NCI-H2081 (cell line): ENCODE measurements at regions not wholly inside any gene's neighbourhood (a gene's known extent, or its start where the extent isn't known, plus 50 kb on each side); places are given as distances from the start of the nearest gene placed in this dataset.
"Not testable (repeated sequence)": the region's sequence is repeated elsewhere in the genome, so short reads cannot be mapped to it uniquely, and the experiment has no call there.

Experiments
- DNase-seq, 2 experiments: peaks; one replicate each; lab custom pipeline; 2025; lab: John Stamatoyannopoulos, UW

DNA sequence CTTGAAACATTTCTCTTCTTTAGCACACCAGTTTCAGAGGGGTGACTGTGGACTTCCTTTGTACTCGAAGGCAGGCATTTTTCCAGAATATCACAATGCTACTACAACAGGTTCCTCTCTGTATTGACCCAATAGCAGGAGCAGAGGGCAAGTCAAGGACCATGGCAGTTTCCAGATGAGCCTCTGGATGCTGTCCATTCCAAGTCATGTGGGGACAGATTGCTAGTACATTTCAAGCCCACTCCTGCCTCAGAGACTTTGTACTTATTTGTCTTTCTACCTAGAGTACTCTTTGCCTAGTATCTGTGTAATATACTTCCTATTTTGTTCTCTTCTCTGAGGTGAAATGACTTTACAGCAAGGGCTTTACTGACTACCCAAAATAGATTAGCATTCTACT is 373.9 kb downstream of the PIK3C3 start:
- DNase-seq, result no peak

DNA sequence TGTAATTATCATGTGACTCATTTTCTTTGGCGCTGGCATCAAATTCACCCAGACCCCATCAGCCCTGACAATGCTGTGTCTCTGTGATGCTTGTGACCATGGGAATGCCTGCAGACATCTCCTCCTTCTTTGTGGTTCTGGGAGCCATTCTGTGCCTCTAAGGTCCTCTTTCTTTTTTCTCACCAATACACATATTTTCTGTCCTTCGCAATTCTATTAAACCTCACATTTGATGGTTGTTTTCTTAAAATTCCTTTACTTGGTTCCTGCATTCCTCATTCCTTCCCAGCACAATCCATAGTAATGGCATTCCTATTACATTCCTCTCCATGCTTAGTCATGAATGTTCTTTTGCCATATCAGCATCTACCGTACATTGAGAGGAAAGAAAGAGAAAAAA is 375.3 kb downstream of the PIK3C3 start:
- DNase-seq, result no peak

DNA sequence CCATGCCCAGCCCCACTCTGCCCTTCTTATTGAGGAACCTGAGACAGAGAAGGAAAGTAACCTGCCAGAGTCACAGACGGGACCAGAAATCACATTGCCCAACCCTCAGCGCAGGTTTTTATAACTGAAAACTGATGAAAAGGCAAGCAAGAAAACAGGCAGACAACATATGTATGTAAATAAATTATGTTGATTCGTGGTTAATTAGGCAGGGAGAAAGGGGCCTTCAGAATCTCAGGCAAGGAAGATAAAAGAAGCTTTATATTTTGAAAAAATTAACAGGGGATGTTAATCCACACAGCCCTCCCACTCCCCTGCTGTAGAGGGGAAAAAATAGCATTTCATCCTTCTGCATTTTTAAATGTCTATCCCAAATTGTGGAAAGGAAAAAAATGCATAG is 378.5 kb downstream of the PIK3C3 start:
- DNase-seq, result no peak

DNA sequence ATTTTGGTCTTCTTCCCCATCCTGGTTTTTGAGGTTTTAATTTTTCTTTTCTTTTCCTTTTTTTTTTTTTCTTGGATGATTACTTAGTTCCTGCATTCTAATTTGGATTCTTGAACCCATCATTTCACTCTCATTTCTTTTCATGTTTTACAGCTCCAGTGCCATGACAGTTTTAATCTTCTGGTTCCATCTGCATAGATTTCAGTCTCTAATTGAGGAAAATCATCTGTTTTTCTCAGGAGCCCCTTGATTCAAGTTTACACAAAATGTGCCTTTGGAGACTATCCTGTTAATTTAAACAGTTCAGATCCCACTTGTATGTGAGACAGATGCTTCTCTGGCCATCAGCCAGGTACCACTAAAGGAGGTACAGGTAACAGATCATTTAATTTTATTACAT is 379.9 kb downstream of the PIK3C3 start:
- DNase-seq, result no peak

DNA sequence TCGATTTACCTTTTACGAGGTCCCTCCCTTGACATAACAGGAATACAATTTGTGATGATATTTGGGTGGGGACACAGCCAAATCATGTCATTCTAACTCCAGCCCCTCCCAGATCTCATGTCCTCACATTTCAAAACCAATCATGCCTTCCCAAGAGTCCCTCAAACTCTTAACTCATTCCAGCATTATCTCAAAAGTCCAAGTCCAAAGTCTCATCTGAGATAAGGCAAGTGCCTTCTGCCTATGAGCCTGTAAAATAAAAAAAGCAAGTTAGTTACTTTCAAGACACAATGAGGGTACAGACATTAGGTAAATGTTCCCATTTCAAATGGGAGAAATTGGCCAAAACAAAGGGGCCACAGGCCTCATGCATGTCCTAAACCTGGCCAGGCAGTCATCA is 381.1 kb downstream of the PIK3C3 start:
- no peak for DNase-seq

DNA sequence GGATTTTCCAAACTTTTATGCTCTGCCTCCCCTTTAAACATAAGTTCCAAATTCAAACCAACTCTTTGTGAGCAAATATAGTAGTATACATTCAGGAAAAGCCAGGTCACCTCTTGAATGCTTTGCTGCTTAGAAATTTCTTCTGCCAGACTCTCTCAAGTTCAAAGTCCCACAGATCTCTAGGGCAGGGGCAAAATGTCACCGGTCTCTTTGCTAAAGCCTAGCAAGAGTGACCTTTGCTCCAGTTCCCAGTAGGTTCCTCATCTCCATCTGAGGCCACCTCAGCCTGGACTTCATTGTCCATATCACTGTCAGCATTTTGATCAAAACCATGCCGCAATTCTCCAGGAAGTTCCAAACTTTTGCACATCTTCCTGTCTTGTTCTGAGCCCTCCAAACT is 382.3 kb downstream of the PIK3C3 start:
- DNase-seq, result not testable (repeated sequence)

DNA sequence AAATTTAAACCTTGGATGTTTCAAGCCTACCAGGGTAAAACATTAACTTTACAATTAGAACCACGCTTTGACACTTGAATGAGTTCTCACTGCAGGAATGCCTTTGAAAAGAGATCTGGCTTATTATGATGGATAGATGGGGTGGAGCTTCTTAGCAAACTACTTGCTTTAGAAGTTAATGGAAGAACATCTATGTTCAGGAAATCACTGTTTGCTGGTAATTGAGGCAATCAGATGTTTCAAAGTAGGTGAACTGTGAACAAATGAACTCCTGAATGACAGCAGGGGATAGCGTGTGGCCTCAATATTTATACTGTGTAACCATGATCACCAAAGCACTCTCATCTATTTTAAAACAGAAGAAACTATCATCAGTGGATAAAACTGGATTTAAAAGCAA is 383.6 kb downstream of the PIK3C3 start:
- DNase-seq, result no peak

DNA sequence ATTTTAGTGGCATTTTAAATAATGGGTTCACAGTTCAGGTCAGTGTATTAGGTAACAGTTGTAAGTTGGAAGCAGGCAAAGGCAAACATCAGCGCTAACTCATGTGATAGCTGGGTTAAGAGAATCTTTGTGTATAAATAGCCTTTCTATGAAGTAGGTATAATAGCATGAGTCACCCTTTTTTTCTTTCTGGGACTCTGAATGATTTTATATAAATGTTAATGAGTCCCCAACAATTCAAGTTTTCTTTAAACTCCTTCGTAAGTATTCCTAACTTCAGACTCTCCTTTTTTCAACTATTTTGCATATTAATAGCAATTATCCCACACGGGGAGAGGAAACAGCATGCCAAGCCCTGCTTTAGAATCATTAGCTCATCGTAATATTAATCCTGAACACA is 384.3 kb downstream of the PIK3C3 start:
- no peak for DNase-seq

DNA sequence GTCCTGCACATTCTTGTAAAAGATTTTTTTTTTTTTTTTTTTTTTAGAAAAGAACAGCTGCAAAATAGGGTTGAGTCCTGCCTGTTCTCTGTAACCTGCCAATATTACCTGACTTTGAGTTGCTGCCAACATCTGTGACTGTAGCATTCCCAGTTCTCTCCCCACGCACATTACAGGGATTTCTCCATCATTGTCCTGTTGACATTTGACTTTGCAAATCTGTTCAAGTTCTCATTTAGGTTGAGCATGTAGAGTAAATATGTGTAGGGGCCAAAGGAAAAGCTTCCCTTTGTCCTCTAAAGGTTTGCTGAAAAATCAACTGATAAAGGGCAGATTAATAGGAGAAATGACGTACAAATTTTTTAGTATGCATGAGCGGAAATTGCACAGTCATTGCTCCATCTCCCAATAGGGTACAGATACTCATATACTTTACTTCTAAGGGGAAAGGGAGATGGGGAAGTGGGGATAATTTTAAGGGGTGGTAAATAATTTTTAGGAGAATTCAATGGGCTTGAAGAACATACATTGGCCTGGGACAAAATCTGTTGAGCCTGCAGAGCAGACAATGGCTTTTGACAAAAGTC is 385.5 kb downstream of the PIK3C3 start:
- DNase-seq, result no peak

DNA sequence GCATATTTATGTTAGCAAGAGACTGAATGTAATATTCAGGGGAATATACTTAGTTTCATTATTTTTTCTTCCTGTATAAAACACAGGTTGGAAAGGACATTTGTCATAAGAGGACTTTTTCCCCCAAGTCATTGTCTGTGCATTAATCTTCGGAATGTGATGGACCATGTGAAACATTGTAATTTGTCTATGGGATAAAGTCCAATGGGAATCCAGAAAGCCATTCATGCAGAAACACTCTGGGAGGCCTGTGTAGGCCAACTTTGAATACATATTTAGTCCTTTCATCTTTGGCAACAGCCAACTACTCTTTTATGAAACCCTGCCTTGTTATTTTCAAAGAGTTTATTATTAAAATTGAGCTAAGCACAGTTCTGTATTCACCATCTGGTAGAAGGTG is 386.4 kb downstream of the PIK3C3 start:
- no peak for DNase-seq

DNA sequence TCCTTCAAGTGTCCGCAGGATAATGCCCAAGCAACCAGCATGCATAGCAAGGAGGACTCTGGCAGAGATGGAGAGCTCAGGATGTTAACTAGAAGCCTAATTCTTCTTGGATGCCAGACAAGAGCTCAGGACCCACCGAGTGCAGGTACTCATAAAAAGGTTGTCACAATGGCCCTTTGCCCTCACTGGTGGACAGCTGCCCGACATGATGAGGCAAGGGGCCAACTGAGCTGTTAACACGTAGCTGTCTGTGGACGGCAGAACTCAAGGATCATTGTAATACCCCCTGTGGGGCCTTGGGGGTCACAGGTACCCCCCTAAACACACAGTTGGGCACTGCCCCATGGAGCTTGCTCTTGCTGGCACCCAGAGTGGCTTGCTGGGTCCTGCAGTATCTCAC is 393.7 kb downstream of the PIK3C3 start:
- no peak for DNase-seq

DNA sequence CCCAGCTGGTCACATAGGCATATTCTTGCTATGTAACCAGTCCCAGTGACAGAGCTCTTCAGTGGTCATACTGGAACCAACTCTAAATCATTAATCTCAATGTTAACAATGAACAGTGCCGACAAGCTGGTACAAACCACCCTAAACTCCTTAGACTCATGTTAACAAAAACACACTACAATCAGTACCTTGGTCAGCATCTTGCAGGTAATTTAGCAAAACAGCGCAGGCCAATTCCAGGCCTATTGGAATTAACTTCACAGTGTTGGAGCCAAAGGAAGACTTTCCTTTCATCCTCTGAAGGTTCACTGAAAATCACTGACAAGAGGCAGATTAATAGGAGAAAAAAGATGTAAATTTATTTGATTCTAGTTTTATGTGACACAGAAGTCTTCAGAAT is 396.4 kb downstream of the PIK3C3 start:
- DNase-seq, result no peak

DNA sequence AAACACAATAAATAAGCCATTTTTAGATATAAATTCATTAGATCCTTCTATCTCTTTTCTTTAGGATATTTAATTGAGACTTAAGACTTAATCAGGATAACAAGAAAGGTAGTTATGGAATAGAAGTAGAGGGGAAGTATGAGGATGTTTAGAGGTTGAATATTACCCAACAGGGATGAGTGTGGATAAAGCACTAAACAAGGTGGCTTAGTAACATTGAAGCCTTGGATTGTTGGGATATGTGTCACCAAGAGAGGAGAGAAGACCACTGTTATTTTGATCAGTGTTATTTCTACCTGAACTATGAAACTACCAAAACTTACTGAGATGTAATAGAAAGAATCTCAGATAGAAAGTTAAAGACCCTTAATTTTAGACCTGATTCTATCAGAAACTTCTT is 405.7 kb downstream of the PIK3C3 start:
- no peak for DNase-seq

DNA sequence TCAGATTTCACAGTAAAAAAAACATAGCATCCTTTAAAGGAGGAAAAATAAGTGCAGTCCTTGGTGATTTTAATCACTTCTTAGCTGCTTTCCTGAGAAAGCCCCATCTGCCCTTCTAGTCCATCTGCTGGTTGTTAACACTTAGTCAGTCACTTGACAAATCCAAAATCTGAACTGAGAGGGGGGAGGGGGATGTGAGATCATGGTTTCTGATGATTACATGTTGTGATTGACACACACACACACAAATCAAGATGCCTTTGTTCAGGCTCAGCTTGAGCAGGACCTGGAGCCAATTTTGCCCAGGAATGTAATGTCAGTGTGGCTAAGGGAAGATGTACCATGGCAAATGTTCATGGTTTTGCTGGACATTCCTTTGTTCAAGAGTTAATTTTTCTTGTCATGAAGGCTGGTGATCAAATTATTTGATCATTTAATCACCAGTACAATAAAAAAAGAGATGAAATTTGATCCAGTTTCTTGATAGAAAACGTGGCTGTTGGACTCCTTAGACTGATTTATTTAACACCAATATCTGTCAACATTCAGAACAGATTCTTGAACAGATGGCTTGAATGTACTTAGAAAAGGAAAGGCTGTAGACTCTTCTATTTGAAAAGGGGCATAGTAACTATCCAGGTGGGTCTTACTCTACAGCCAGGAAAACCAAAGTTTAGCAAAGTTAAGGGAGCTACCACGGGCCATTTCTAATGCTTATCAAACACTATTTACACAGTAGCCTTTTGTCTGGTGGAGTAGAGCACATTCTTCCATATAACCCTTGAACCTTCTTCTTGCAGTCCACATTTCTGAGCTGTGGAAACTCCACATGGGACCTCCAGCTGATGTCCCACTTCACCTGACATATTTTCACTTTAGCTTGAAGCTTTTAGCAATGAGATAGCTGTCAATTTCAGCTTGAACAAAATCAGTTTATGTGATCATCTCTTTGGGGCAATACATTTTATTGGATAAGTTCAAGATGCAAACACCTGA is 408.7 kb downstream of the PIK3C3 start:
- DNase-seq, result no peak

DNA sequence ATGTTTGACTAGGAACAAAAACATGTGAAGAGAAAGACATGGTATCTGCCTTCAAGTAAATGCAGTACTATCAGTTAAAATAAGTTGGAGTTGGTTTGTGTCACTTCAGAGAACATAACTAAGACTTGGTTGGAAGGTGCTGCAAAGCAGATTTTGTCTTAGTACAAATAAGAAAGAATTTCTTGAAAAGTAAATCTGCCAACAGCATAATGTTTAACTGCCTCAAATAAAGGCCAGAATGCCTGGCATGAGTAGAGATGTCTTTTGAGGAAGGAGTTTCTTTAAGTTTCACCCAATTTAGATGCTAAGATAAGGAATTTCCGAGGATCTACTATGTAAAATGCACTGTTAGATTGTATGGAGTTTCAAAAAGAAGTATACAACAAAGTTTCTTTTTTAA is 409.7 kb downstream of the PIK3C3 start:
- no peak for DNase-seq

DNA sequence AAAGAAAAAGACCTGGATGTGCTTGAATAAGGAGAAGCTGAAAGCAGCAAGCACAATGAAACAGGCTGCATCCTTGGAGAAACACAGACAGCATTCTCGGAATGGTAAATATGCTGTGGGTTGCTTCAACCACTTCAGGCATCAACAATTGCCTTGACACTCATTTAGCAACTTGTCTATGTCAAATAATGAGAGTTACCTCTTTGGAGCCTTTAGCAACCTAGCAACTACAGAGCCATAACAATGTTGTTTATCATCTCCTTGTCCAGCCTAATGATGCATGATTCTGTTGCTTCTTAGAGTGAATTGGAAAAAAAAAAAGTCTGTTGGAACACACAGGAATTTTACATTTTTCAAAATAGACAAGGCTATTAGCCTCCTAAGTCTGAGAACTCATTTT is 410.6 kb downstream of the PIK3C3 start:
- no peak for DNase-seq

DNA sequence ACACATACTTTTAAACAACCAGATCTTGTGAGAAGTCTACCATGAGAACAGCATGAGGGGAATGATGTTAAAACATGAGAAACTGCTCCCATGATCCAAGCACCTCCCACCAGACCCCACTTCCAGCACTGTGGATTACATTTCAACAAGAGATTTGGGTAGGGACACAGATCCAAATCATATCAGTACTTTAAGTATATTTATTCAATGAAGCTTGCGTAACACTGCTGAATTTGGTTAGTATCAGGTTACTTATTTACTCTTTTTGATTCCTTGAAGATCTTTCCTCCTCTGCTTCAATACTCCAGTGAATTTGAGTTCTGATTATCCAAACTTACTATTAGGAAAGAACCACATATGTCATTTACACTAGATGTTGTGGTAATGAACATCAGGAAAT is 418.6 kb downstream of the PIK3C3 start:
- DNase-seq, result no peak

DNA sequence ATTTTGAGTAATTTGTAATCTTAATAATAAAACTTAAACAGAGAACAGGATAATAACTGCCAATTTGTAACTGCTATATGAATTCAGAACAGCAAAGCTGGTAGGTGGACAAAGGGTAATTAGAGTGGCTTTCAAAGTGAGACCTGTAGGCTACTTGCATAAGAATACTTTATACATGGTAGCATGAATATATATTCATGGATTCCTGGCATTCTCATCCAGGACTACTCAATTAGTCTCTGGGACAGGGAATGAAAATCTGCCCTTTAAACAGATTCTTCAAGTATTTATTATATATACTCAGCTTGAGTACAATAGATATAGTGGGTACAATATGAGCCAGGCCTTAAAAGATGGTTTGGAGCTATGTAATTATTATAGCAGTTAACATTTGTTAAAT is 419.9 kb downstream of the PIK3C3 start:
- no peak for DNase-seq

DNA sequence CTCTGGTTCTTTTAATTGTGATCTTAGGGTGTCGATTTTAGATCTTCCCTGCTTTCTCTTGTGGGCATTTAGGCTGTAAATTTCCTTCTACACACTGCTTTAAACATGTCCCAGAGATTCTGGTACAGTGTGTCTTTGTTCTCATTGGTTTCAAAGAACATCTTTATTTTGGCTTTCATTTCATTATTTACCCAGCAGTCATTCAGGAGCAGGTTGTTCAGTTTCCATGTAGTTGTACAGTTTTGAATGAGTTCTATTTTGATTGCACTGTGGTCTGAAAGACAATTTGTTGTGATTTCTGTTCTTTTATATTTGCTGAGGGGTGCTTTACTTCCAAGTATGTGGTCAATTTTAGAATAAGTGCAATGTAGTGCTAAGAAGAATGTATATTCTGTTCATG is 423.8 kb downstream of the PIK3C3 start:
- DNase-seq, result not testable (repeated sequence)

DNA sequence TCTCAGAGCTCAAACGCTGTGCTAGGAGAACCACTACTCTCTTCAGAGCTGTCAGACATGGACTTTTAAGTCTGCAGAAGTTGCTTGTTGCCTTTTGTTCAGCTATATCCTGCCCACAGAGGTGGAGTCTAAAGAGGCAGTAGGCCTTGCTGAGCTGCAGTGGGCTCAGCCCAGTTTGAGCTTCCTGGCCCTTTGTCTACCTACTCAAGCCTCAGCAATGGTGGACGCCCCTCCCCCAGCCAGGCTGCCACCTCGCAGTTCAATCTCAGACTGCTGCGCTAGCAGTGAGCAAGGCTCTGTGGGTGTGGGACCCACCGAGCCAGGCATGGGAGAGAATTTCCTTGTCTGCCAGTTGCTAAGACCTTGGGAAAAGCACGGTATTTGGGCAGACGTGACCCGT is 426.2 kb downstream of the PIK3C3 start:
- not testable (repeated sequence) for DNase-seq

DNA sequence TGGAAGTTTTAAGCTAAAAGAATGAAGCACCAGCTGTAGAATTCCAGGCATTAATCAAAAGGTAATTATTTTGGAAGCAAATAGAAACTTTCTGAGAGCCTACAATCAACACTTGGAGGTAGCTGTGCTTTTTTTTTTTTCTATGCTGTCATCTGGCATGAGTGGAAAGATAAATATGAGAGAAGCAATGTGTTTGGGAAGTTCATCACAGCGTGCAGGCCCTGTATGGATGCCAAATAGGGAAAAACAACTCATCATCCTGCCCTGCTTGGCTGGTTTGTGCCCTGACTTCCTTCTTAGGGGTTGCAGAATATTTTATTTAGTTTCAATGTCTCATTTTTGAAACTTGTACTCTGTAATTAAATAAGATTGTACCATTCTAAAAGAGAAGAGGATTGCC is 437.4 kb downstream of the PIK3C3 start:
- DNase-seq, result peak in 1 of 2 experiments; percentile 3

DNA sequence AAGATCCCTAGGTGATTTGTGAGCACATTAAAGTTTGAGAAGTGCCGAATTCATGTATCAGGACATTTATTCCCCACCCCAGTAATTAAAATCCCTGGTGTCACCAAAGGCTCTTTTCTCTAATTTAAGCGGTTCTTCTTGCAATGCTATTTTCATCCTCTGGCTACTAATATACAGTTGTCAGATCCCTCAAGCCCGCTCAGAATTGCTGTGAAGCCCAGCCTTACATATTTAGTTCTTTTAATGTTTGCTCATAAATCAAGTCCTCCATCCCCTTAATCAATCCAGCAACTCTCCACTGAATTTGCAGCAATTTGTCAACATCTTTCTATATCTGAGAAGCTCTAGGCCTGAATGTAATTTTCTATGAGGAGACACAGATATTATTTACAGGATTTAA is 437.9 kb downstream of the PIK3C3 start:
- no peak for DNase-seq

DNA sequence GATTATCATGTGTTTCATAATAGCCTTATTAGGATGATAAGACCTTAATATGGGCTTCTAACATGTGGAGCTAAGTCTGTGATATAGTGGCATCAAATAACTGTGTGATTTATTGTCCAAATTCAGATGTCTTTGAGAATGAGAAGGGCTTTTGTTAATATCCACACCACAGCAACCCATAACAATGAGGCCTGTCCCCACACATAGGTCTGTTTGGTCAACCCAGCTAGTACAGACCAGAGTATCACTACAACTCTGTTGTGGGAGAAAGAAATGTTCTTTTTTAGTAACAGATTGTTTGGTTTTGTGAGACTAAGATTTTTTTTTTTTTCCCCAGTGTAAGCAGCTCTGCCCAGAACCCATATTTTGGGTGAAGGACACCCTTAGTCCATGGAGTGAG is 439.2 kb downstream of the PIK3C3 start:
- no peak for DNase-seq
